HEK293T (cell line): ENCODE measurements at regions not wholly inside any gene's neighbourhood (a gene's known extent, or its start where the extent isn't known, plus 50 kb on each side); places are given as distances from the start of the nearest gene placed in this dataset.

ENCODE experiments used
- CTCF ChIA-PET: fragments of 350-600 bp; formaldehyde crosslinking; extraction: SDS; loops from one replicate; lab custom pipeline; 2021; ENCODE audit warnings: antibody characterized with exemption, inconsistent platforms; lab: Yijun Ruan, JAX
- POLR2A ChIA-PET: fragments of 350-600 bp; formaldehyde crosslinking; extraction: SDS; loops from one replicate; lab custom pipeline; 2020; ENCODE audit warnings: antibody characterized with exemption, inconsistent platforms; lab: Yijun Ruan, JAX
- DNase-seq: peaks from one replicate; pipeline ENCODE4 v3.0.0; 2012; ENCODE audit warnings: mixed read lengths; ENCODE audit errors: extremely low spot score
- ARNT ChIP-seq: fragments of 450-650 bp; IDR thresholded peaks from 2 replicates; pipeline ENCODE4 v1.6.1; 2017; ENCODE audit warnings: mild to moderate bottlenecking
- BHLHE40 ChIP-seq: fragments of 450-650 bp; IDR thresholded peaks from 2 replicates; pipeline ENCODE4 v1.6.1; 2016; ENCODE audit warnings: mild to moderate bottlenecking, moderate library complexity, borderline replicate concordance
- CTBP1 ChIP-seq: fragments of 450-650 bp; IDR thresholded peaks from 2 replicates; pipeline ENCODE4 v1.6.1; 2016; ENCODE audit warnings: borderline replicate concordance
- ELF4 ChIP-seq: fragments of 450-650 bp; IDR thresholded peaks from 2 replicates; pipeline ENCODE4 v1.6.1; 2017; ENCODE audit warnings: antibody characterized with exemption
- FOXA1 ChIP-seq: fragments of 450-650 bp; IDR thresholded peaks from 2 replicates; pipeline ENCODE4 v1.6.1; 2016; ENCODE audit warnings: mild to moderate bottlenecking
- FOXK2 ChIP-seq: fragments of 450-650 bp; IDR thresholded peaks from 2 replicates; pipeline ENCODE4 v1.6.1; 2016; ENCODE audit warnings: mild to moderate bottlenecking
- FOXM1 ChIP-seq: fragments of 450-650 bp; IDR thresholded peaks from 2 replicates; pipeline ENCODE4 v1.6.1; 2017; ENCODE audit warnings: mild to moderate bottlenecking, borderline replicate concordance
- HDGF ChIP-seq: fragments of 450-650 bp; IDR thresholded peaks from 2 replicates; pipeline ENCODE4 v1.6.1; 2017; ENCODE audit warnings: antibody characterized with exemption, borderline replicate concordance
- L3MBTL2 ChIP-seq: fragments of 450-650 bp; conservative IDR thresholded peaks from 2 replicates; pipeline ENCODE4 v1.6.1; 2016; ENCODE audit warnings: mild to moderate bottlenecking
- LEF1 ChIP-seq: fragments of 450-650 bp; IDR thresholded peaks from 2 replicates; pipeline ENCODE4 v1.6.1; 2017; ENCODE audit warnings: mild to moderate bottlenecking, borderline replicate concordance
- NFRKB ChIP-seq: fragments of 450-650 bp; IDR thresholded peaks from 2 replicates; pipeline ENCODE4 v1.6.1; 2016; ENCODE audit warnings: mild to moderate bottlenecking, moderate library complexity
- PKNOX1 ChIP-seq: fragments of 450-650 bp; IDR thresholded peaks from 2 replicates; pipeline ENCODE4 v1.6.1; 2016
- SP1 ChIP-seq: fragments of 450-650 bp; IDR thresholded peaks from 2 replicates; pipeline ENCODE4 v1.6.1; 2017
- SUZ12 ChIP-seq: fragments of 450-650 bp; IDR thresholded peaks from 2 replicates; pipeline ENCODE4 v1.6.1; 2016; ENCODE audit warnings: mild to moderate bottlenecking
- TARDBP ChIP-seq: fragments of 450-650 bp; IDR thresholded peaks from 2 replicates; pipeline ENCODE4 v1.6.1; 2016
- ZNF384 ChIP-seq: fragments of 450-650 bp; IDR thresholded peaks from 2 replicates; pipeline ENCODE4 v1.6.1; 2016

GRCh38 chr10:131587976-131588680 is 276.6 kb upstream of the TCERG1L start:
- DNase-seq = no peak
- TF ChIP-seq ARNT = no peak
- no peak for TF ChIP-seq ELF4
- TF ChIP-seq TARDBP = no peak
- TF ChIP-seq CTBP1 = no peak
- TF ChIP-seq ZNF384 = no peak
- no peak for TF ChIP-seq FOXM1
- TF ChIP-seq FOXA1 = no peak
- no peak for TF ChIP-seq PKNOX1
- TF ChIP-seq L3MBTL2 = no peak
- no peak for TF ChIP-seq BHLHE40
- TF ChIP-seq HDGF = no peak
- no peak for TF ChIP-seq SP1
- TF ChIP-seq SUZ12 = no peak
- TF ChIP-seq FOXK2 = no peak
- TF ChIP-seq LEF1 = no peak
- TF ChIP-seq NFRKB = no peak
- POLR2A ChIA-PET = no interaction called here
- CTCF ChIA-PET = no interaction called here

GRCh38 chr10:131588704-131589220 is 277.2 kb upstream of the TCERG1L start:
- ChIA-PET POLR2A (no interaction called here), CTCF (interaction anchor here (0.6 kb wide), 1 partner anchor 1421 kb away, joined by 4 read pairs; no protein-coding TSS in a partner anchor)
- TF ChIP-seq ARNT = no peak
- no peak for TF ChIP-seq BHLHE40
- no peak for TF ChIP-seq FOXK2
- no peak for TF ChIP-seq FOXM1
- no peak for TF ChIP-seq CTBP1
- no peak for TF ChIP-seq HDGF
- no peak for TF ChIP-seq NFRKB
- TF ChIP-seq ZNF384 = no peak
- TF ChIP-seq L3MBTL2 = no peak
- TF ChIP-seq SUZ12 = no peak
- TF ChIP-seq ELF4 = no peak
- TF ChIP-seq SP1 = no peak
- no peak for TF ChIP-seq PKNOX1
- no peak for TF ChIP-seq TARDBP
- no peak for TF ChIP-seq FOXA1
- no peak for TF ChIP-seq LEF1
- DNase-seq = peak; percentile 4

GRCh38 chr10:131590567-131590966 is 279.0 kb upstream of the TCERG1L start:
- TF ChIP-seq PKNOX1 (no peak), NFRKB (no peak), L3MBTL2 (no peak), SP1 (no peak), CTBP1 (no peak), FOXK2 (no peak), SUZ12 (no peak), LEF1 (no peak), FOXA1 (no peak), TARDBP (no peak), BHLHE40 (no peak)
- DNase-seq = no peak
- CTCF ChIA-PET = no interaction called here
- POLR2A ChIA-PET = no interaction called here

GRCh38 chr10:131591936-131592335 is 280.4 kb upstream of the TCERG1L start:
- CTCF ChIA-PET = no interaction called here
- POLR2A ChIA-PET = no interaction called here
- no peak for TF ChIP-seq SP1
- TF ChIP-seq FOXM1 = no peak
- no peak for DNase-seq

- ChIA-PET CTCF (no interaction called here), POLR2A (no interaction called here)
- DNase-seq = no peak
- TF ChIP-seq FOXK2 (no peak), PKNOX1 (no peak), BHLHE40 (no peak), CTBP1 (no peak), TARDBP (no peak), LEF1 (no peak), NFRKB (no peak), ELF4 (no peak), SP1 (no peak), ZNF384 (no peak), SUZ12 (no peak), L3MBTL2 (no peak), HDGF (no peak), FOXA1 (no peak), ARNT (no peak), FOXM1 (no peak)
These were observed 291.6 kb upstream of the PPP2R2D start for GRCh38 chr10:131609176-131609575.
